Transverse colon (tissue), 4 donors: ENCODE measurements at regions not wholly inside any gene's neighbourhood (a gene's known extent, or its start where the extent isn't known, plus 50 kb on each side); places are given as distances from the start of the nearest gene placed in this dataset.

ENCODE experiments used
- CTCF ChIP-seq, 5 experiments: fragments of 200-600 bp in 3 of 5; fragments of 450-650 bp in 2 of 5; sonication (generic) in 3 of 5; IDR thresholded peaks; 1 replicate in 2 of 5; 2 replicates in 3 of 5; pipeline ENCODE4 v1.5.1; 2016 to 2017; ENCODE audit warnings: antibody characterized with exemption in 5 of 5, inconsistent platforms in 3 of 5, mild to moderate bottlenecking in 2 of 5, moderate library complexity in 1 of 5
- EP300 ChIP-seq: sonication (generic); formaldehyde crosslinking; IDR thresholded peaks from one replicate; pipeline ENCODE4 v1.6.1; 2017; ENCODE audit warnings: antibody characterized with exemption, low read depth
- POLR2A ChIP-seq: fragments of 450-650 bp; IDR thresholded peaks from one replicate; pipeline ENCODE4 v1.6.1; 2016; ENCODE audit warnings: antibody characterized with exemption, mild to moderate bottlenecking, moderate library complexity
- POLR2AphosphoS5 ChIP-seq, 3 donors: sonication (generic); formaldehyde crosslinking; IDR thresholded peaks; one replicate each; pipeline ENCODE4 v1.6.1; 2016; ENCODE audit warnings: antibody characterized with exemption in 3 of 3

GRCh38 chr4:148923881-148924280 lies 481.7 kb upstream of the NR3C2 start:
- TF ChIP-seq EP300 (no peak), POLR2A (no peak), CTCF (IDR thresholded peaks at IDR 0.05) (no peak), POLR2AphosphoS5 (IDR thresholded peaks at IDR 0.05) (no peak)
